H1 (cell line): ENCODE measurements at regions not wholly inside any gene's neighbourhood (a gene's known extent, or its start where the extent isn't known, plus 50 kb on each side); places are given as distances from the start of the nearest gene placed in this dataset.

Experiments
- NANOG ChIP-seq: IDR thresholded peaks from 2 replicates; pipeline ENCODE4 v1.6.1; 2011; ENCODE audit warnings: low read length, low read depth, mild to moderate bottlenecking, inconsistent platforms; ENCODE audit not compliant: insufficient read depth, poor library complexity, severe bottlenecking
- TEAD4 ChIP-seq: IDR thresholded peaks from 2 replicates; pipeline ENCODE4 v1.6.1; 2012; ENCODE audit warnings: low read depth, low read length, inconsistent platforms, mixed read lengths
- TF ChIP-seq, protein P1 (sequence below): IDR thresholded peaks from 2 replicates; pipeline ENCODE4 v1.6.1; 2011; ENCODE audit warnings: low read depth, mild to moderate bottlenecking, low read length; ENCODE audit not compliant: insufficient read depth

- TF ChIP-seq NANOG (no peak), TEAD4 (no peak)
- TF ChIP-seq, protein P1, sequence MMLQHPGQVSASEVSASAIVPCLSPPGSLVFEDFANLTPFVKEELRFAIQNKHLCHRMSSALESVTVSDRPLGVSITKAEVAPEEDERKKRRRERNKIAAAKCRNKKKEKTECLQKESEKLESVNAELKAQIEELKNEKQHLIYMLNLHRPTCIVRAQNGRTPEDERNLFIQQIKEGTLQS: no peak
Observed at GRCh38 chr2:11942178-11942569, 195.7 kb downstream of the LPIN1 start (continued).
